ENCODE measurements at regions not wholly inside any gene's neighbourhood (a gene's known extent, or its start where the extent isn't known, plus 50 kb on each side); places are given as distances from the start of the nearest gene placed in this dataset.

GRCh38 chr3:164049847-164050246, 1028.4 kb downstream of the SI start:
- TF ChIP-seq, protein P1, sequence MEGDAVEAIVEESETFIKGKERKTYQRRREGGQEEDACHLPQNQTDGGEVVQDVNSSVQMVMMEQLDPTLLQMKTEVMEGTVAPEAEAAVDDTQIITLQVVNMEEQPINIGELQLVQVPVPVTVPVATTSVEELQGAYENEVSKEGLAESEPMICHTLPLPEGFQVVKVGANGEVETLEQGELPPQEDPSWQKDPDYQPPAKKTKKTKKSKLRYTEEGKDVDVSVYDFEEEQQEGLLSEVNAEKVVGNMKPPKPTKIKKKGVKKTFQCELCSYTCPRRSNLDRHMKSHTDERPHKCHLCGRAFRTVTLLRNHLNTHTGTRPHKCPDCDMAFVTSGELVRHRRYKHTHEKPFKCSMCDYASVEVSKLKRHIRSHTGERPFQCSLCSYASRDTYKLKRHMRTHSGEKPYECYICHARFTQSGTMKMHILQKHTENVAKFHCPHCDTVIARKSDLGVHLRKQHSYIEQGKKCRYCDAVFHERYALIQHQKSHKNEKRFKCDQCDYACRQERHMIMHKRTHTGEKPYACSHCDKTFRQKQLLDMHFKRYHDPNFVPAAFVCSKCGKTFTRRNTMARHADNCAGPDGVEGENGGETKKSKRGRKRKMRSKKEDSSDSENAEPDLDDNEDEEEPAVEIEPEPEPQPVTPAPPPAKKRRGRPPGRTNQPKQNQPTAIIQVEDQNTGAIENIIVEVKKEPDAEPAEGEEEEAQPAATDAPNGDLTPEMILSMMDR (IDR thresholded peaks at IDR 0.05) = no peak
- no peak for TF ChIP-seq EZH2 (IDR thresholded peaks at IDR 0.05; ENCODE audit: borderline replicate concordance, insufficient read depth, low read depth, low read length, poor library complexity, severe bottlenecking)

Measured in B cell (primary cell).